WTC11 (cell line): ENCODE measurements at regions not wholly inside any gene's neighbourhood (a gene's known extent, or its start where the extent isn't known, plus 50 kb on each side); places are given as distances from the start of the nearest gene placed in this dataset.

Source experiments
- CTCF ChIP-seq: fragments of 200-600 bp; IDR thresholded peaks from 2 replicates; pipeline ENCODE4 v1.8.0; 2022; ENCODE audit warnings: antibody characterized with exemption
- PRDM15 ChIP-seq: sonication (generic); formaldehyde crosslinking; IDR thresholded peaks from 2 replicates; pipeline ENCODE4 v1.8.0; 2022; ENCODE audit warnings: missing genetic modification reagents
- SP1 ChIP-seq: sonication (generic); formaldehyde crosslinking; conservative IDR thresholded peaks from 2 replicates; pipeline ENCODE4 v1.8.1; 2022; ENCODE audit warnings: missing genetic modification reagents
- ZNF232 ChIP-seq: sonication (generic); formaldehyde crosslinking; IDR thresholded peaks from 2 replicates; pipeline ENCODE4 v1.8.0; 2022; ENCODE audit warnings: mild to moderate bottlenecking, missing genetic modification reagents

GRCh38 chr16:54454616-54455015 is 168.0 kb upstream of the IRX3 start:
- TF ChIP-seq PRDM15 (CRISPR knock-in tag) (no peak), CTCF (no peak), ZNF232 (no peak), SP1 (CRISPR knock-in tag) (no peak)
